Suprapubic skin (tissue), 4 donors: ENCODE measurements at regions not wholly inside any gene's neighbourhood (a gene's known extent, or its start where the extent isn't known, plus 50 kb on each side); places are given as distances from the start of the nearest gene placed in this dataset.

ENCODE experiments used
- DNase-seq, 2 donors: peaks; one replicate each; pipeline ENCODE4 v3.0.0-alpha.2; 2019; ENCODE audit warnings: low spot score in 2 of 2
- H3K27ac ChIP-seq: fragments of 200-600 bp; sonication (generic); one replicate; pipeline ENCODE4 v1.5.1; 2019
- H3K27me3 ChIP-seq: fragments of 200-600 bp; sonication (generic); one replicate; pipeline ENCODE4 v1.5.1; 2019
- H3K36me3 ChIP-seq: fragments of 200-600 bp; sonication (generic); one replicate; pipeline ENCODE4 v1.5.1; 2019
- H3K4me1 ChIP-seq: fragments of 200-600 bp; sonication (generic); one replicate; pipeline ENCODE4 v1.5.1; 2019
- H3K4me3 ChIP-seq: fragments of 200-600 bp; sonication (generic); one replicate; pipeline ENCODE4 v1.5.1; 2019; ENCODE audit warnings: mild to moderate bottlenecking
- H3K9me3 ChIP-seq: fragments of 200-600 bp; sonication (generic); one replicate; pipeline ENCODE4 v1.5.1; 2019
- CTCF ChIP-seq, 2 donors: fragments of 200-600 bp in 1 of 2; fragments of 450-650 bp in 1 of 2; sonication (generic) in 1 of 2; IDR thresholded peaks; one replicate each; pipeline ENCODE4 v1.5.1; 2016 to 2019; ENCODE audit warnings: antibody characterized with exemption in 2 of 2, mild to moderate bottlenecking in 1 of 2, moderate library complexity in 1 of 2
- EP300 ChIP-seq: sonication (generic); formaldehyde crosslinking; IDR thresholded peaks from one replicate; pipeline ENCODE4 v1.6.1; 2017; ENCODE audit warnings: antibody characterized with exemption
- POLR2A ChIP-seq, 2 donors: fragments of 450-650 bp; IDR thresholded peaks; one replicate each; pipeline ENCODE4 v1.6.1; 2017; ENCODE audit warnings: antibody characterized with exemption in 2 of 2, mild to moderate bottlenecking in 2 of 2, moderate library complexity in 2 of 2
- POLR2AphosphoS5 ChIP-seq, 3 donors: sonication (generic); formaldehyde crosslinking; IDR thresholded peaks; one replicate each; pipeline ENCODE4 v1.6.1; 2017; ENCODE audit warnings: antibody characterized with exemption in 3 of 3
- WGBS: methylation state at CpG from one replicate; pipeline ENCODE4 v1.1.5; 2018; 5-methylcytosine and 5-hydroxymethylcytosine counted together

- H3K4me3 ChIP-seq: no peak overlapping the region
- H3K9me3 ChIP-seq: no peaks in the 10 kb centered on the region
- H3K27ac ChIP-seq: no peak overlapping the region
- no peaks in the 10 kb centered on the region for H3K4me1 ChIP-seq
- WGBS: 70% methylated on average over 7 of the region's 7 CpGs
- DNase-seq: no peak
- H3K27me3 ChIP-seq: no peaks in the 10 kb centered on the region
- no peaks in the 10 kb centered on the region for H3K36me3 ChIP-seq
- TF ChIP-seq POLR2AphosphoS5 (IDR thresholded peaks at IDR 0.05) (no peak), POLR2A (IDR thresholded peaks at IDR 0.05) (no peak), CTCF (IDR thresholded peaks at IDR 0.05) (no peak), EP300 (no peak)
These were observed 291.7 kb downstream of the TCF7L2 start for GRCh38 chr10:113241599-113242360.

- Histone ChIP-seq H3K4me3 (no peak overlapping the region), H3K36me3 (no peaks in the 10 kb centered on the region), H3K4me1 (no peaks in the 10 kb centered on the region), H3K27me3 (no peaks in the 10 kb centered on the region), H3K27ac (no peak overlapping the region), H3K9me3 (no peaks in the 10 kb centered on the region)
- TF ChIP-seq POLR2A (IDR thresholded peaks at IDR 0.05): no peak
- TF ChIP-seq POLR2AphosphoS5 (IDR thresholded peaks at IDR 0.05): no peak
- no peak for TF ChIP-seq CTCF (IDR thresholded peaks at IDR 0.05)
- TF ChIP-seq EP300: no peak
- DNase-seq: no peak
- WGBS: 85% methylated on average over 2 of the region's 2 CpGs
These were observed 293.3 kb downstream of the TCF7L2 start for GRCh38 chr10:113243311-113243710.

- 77% methylated on average over 5 of the region's 5 CpGs for WGBS
- H3K9me3 ChIP-seq: no peaks in the 10 kb centered on the region
- H3K4me1 ChIP-seq: no peaks in the 10 kb centered on the region
- H3K4me3 ChIP-seq: no peak overlapping the region
- no peaks in the 10 kb centered on the region for H3K36me3 ChIP-seq
- H3K27me3 ChIP-seq: no peaks in the 10 kb centered on the region
- H3K27ac ChIP-seq: no peak overlapping the region
- no peak for DNase-seq
- no peak for TF ChIP-seq POLR2AphosphoS5 (IDR thresholded peaks at IDR 0.05)
These were observed 294.7 kb downstream of the TCF7L2 start for GRCh38 chr10:113244750-113245149.

- no peaks in the 10 kb centered on the region for H3K36me3 ChIP-seq
- TF ChIP-seq EP300 (no peak), CTCF (IDR thresholded peaks at IDR 0.05) (no peak), POLR2AphosphoS5 (IDR thresholded peaks at IDR 0.05) (no peak), POLR2A (IDR thresholded peaks at IDR 0.05) (no peak)
- H3K4me3 ChIP-seq: no peak overlapping the region
- no peak for DNase-seq
- H3K9me3 ChIP-seq: no peaks in the 10 kb centered on the region
- no peak overlapping the region for H3K27ac ChIP-seq
- no peaks in the 10 kb centered on the region for H3K27me3 ChIP-seq
- 79% methylated on average over 3 of the region's 3 CpGs for WGBS
- H3K4me1 ChIP-seq: no peaks in the 10 kb centered on the region
These were observed 295.2 kb downstream of the TCF7L2 start for GRCh38 chr10:113245286-113245685.

GRCh38 chr10:113247050-113247449 is 297.0 kb downstream of the TCF7L2 start:
- no peaks in the 10 kb centered on the region for H3K9me3 ChIP-seq
- no peaks in the 10 kb centered on the region for H3K27me3 ChIP-seq
- H3K36me3 ChIP-seq: no peaks in the 10 kb centered on the region
- no peak overlapping the region for H3K4me3 ChIP-seq
- H3K27ac ChIP-seq: no peak overlapping the region
- TF ChIP-seq POLR2AphosphoS5 (IDR thresholded peaks at IDR 0.05): no peak
- no peak for TF ChIP-seq EP300
- no peak for TF ChIP-seq CTCF (IDR thresholded peaks at IDR 0.05)
- TF ChIP-seq POLR2A (IDR thresholded peaks at IDR 0.05): no peak
- no peaks in the 10 kb centered on the region for H3K4me1 ChIP-seq
- 83% methylated on average over 5 of the region's 5 CpGs for WGBS
- no peak for DNase-seq
